HG02678 (cell line): ENCODE measurements at regions not wholly inside any gene's neighbourhood (a gene's known extent, or its start where the extent isn't known, plus 50 kb on each side); places are given as distances from the start of the nearest gene placed in this dataset.
"Not testable (repeated sequence)": the region's sequence is repeated elsewhere in the genome, so short reads cannot be mapped to it uniquely, and the experiment has no call there.

Source experiments
- ATAC-seq: cut with Tn5 transposase; IDR thresholded peaks from one replicate; pipeline ENCODE4 v1.9.1; 2021; ENCODE audit warnings: mild to moderate bottlenecking, moderate library complexity; ENCODE audit not compliant: unreplicated experiment

DNA sequence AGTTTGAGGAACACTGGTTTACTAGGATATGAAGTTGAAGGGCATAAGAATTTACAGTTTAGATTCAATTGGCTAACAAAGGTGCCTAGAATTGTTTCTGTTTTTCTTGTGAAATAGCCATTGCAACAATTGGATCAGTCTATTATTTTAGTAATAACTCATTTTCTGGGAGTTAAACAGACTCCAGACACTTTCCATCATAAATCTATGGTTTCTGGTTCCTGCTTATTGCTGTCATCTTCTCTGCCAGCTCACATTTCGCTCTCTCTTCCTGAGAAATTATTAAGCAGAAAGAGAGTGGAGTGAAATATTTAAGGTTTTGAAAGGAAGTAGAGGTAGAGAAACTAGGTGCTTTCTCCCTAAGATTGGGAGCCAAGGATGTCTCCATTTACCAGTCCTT is 165.1 kb upstream of the PRR16 start:
- ATAC-seq: no peak

DNA sequence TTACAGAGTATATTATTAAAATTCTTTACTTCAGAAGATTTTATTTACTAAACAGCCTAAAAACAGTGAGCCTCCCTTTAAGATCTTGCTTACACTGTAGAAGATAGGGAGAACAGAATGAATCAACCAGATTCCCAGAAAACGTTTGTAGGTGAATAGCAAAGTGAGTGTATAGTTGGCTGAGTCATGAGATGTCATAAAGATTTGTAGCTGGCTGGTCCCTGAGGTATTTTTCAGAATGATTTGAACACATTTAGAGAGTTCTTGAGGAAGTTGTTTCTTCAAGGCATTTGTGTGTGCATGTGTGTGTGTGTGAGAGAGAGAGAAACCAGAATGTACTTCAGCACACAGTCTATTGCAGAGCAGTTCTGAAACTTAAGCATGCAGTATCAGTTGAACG is 159.4 kb upstream of the PRR16 start:
- no peak for ATAC-seq

- no peak for ATAC-seq
Measured at GRCh38 chr5:120306303-120306702, 157.8 kb upstream of the PRR16 start.

DNA sequence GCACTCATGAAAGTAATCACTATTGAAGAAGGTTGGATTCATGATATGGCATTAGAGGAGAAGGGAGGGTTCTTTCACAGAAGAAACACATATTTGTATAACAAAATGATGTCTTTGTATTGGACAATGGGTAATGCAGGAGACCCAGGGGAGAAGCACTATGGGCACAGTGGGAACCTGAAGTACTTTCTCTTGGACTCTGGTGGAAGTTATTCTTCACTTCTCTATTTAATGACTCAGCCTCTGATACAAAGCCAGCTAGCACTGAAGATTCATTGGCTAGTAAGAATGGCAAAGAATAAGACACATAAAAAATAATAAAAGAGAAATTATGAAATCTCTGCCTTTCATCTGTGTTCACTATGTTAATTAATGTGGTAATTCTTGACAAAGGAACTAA is 149.9 kb upstream of the PRR16 start:
- no peak for ATAC-seq

DNA sequence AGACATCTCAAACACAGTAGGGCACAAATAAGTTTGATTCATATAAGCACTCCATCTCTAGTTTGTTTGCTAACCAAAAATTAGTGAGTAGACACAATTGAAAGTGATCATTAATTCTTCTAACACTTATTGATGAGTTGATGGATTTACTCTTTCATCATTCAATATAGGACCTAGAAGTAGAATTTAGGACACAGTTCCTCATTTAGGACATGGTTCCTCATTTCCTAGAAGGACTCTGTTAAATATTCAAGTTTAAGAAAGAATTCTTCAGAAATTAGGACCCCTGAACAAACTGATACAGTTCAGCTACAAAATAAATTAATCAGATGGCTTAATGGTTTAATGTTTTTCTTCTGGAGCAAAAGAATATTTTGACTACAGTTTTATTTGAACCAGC is 143.5 kb upstream of the PRR16 start:
- no peak for ATAC-seq

GRCh38 chr5:120326651-120327050 is 137.4 kb upstream of the PRR16 start:
- ATAC-seq: no peak

DNA sequence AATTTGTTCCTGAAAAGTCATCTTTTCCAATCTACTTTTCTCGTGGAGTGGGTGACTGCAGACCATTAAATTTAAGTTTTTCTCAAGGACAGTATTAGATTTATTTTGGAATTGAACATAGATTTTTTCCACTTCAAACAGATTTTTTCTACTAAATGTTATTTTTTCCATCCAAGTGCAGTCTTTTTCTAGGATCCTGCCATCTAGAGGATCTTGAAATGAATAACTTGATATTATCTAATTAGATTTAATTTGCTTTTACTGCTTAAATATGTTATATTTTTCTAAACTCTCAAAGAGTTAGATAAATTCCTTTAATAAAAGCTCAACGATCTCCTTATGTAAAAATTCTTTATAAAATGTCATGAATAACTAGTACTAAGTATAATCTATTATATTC is 136.9 kb upstream of the PRR16 start:
- no peak for ATAC-seq

- ATAC-seq: no peak
Measured at GRCh38 chr5:120329095-120329494, 135.0 kb upstream of the PRR16 start.

DNA sequence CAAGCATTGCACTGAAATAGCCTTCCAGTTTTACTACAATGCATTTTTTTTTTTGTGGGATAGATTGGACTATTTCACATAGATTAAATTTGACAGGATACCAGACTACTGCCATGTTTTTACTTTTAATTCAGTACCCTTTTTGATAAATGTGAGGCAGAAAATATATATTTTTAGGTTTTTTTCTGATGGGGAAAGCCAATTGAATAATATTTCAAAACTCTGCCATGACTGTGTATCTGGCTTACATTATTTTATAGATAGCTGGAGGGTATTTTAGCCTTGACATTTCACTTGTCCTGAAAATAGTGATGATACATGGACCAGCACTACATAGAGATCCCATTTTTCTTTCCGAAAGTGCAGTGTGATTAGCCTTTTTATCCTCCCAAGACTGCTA is 133.5 kb upstream of the PRR16 start:
- no peak for ATAC-seq

- no peak for ATAC-seq
Measured at GRCh38 chr5:120344181-120344580, 119.9 kb upstream of the PRR16 start.

GRCh38 chr5:120345947-120346346 is 118.2 kb upstream of the PRR16 start:
- no peak for ATAC-seq

DNA sequence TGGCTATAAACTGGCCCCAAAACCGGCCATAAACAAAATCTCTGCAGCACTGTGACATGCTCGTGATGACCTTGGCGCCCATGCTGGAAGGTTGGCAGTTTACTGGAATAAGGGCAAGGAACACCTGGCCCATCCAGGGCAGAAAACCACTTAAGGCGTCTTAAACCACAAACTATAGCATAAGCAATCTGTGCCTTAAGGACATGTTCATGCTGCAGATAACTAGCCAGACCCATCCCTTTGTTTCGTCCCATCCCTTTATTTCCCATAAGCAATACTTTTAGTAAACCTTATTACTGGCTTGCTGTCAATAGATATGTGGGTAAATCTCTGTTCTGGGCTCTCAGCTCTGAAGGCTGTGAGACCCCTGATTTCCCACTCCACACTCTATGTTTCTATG is 113.0 kb upstream of the PRR16 start:
- ATAC-seq: not testable (repeated sequence)

DNA sequence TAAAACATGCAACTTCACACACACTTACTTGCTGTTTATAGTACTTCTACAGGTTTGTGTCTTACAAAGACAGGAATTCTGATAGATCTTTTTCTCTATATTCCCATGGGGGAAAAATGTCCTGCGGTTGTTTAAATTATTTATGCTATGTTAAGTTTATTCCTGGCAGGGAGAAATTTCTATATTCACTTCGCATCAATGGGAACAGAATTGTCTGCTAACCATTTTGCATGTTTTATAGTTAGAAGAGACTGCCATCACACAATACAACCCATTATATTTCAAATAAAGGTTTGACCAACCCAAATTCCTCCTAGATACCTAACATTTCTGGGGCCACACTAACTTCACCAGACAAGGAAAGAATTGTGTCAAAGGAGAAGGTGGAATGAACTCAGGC is 110.0 kb upstream of the PRR16 start:
- ATAC-seq: no peak

GRCh38 chr5:120358949-120359348 is 105.2 kb upstream of the PRR16 start:
- ATAC-seq: no peak

GRCh38 chr5:120361941-120362340 is 102.2 kb upstream of the PRR16 start:
- ATAC-seq: no peak

DNA sequence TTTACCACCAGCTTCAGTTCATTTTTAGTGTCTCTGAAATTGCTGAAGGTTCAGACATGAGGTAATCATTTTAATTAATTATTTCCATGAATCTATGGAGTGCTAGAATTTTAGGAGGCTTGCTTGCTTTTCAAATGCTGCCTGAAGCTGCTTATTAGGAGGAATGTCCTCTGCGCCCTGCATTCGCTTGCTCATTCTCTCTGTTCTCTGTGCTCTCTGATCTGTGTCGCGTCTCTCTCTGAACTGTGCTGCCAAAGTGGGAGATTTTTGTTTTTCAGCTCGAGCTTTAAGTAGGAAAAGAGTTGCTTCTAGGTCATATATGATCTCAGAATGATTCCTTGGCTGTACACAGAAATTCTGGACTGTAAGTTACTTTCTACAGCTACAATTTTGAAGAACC is 101.7 kb upstream of the PRR16 start:
- ATAC-seq: no peak

GRCh38 chr5:120365656-120366446 is 98.2 kb upstream of the PRR16 start:
- ATAC-seq: no peak

- ATAC-seq: no peak
Measured at GRCh38 chr5:120367896-120368634, 96.0 kb upstream of the PRR16 start.

- ATAC-seq: no peak
Measured at GRCh38 chr5:120368923-120369715, 95.0 kb upstream of the PRR16 start.

DNA sequence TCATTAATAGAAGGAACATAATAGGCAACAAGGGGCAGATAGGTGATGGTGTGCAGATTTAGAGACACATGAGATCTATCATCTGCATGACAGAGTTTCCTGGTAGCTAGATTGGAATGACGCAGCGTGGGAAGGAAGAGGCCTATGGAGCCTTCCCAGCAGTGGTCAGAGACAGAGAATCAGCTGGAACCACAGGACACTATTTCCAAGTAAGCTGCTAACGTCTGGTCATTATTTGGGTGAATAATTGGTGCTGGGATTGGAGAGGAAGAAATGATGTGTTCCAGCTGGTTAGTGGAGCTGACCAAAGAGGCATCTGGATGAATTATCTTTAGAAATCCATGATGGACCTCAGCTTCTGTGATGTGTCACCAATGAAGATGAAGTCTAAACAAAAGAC is 91.2 kb upstream of the PRR16 start:
- no peak for ATAC-seq

DNA sequence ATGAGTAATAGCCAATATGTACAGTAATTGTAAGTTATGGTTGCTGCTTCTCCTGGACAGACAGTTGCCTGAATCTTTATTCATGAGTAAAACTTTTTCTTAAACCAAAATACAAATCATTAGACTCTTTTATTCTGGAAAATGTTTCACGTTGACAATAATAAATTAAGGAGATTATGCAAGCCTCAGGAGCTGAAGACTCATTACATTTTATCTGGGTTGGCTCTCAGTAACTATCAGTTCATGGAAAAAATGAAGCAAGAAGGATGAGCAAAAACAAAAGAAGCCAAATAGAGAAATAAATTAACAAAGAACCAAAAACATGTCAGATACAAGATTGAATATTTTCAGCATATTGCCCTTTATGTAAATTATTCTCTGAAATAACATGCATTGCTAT is 88.9 kb upstream of the PRR16 start:
- no peak for ATAC-seq

- ATAC-seq: no peak
Measured at GRCh38 chr5:120380644-120381043, 83.5 kb upstream of the PRR16 start.
